GM23338 (cell line): ENCODE measurements at regions not wholly inside any gene's neighbourhood (a gene's known extent, or its start where the extent isn't known, plus 50 kb on each side); places are given as distances from the start of the nearest gene placed in this dataset.

Source experiments
- ATAC-seq: fragments of 200-7000 bp; cut with Tn5 transposase; 3 replicates; pipeline ENCODE4 v1.9.1; 2020
- DNase-seq: peaks from one replicate; pipeline ENCODE4 v3.0.0-alpha.2; 2015; ENCODE audit warnings: low spot score
- H2AFZ ChIP-seq: fragments of 200-600 bp; sonication (generic); 2 replicates; pipeline ENCODE4 v1.8.0; 2016; ENCODE audit warnings: antibody characterized with exemption, mild to moderate bottlenecking, moderate library complexity
- H3F3A ChIP-seq: fragments of 200-600 bp; sonication (generic); replicated peaks from 2 replicates; pipeline ENCODE4 v1.8.0; 2017; ENCODE audit warnings: antibody characterized with exemption, mixed run types, low read depth
- H3K27ac ChIP-seq: fragments of 200-600 bp; sonication (generic); 2 replicates; pipeline ENCODE4 v1.6.1; 2016; ENCODE audit warnings: low read depth
- H3K27me3 ChIP-seq: fragments of 200-600 bp; sonication (generic); 2 replicates; pipeline ENCODE4 v1.8.0; 2016; ENCODE audit warnings: mild to moderate bottlenecking, mixed run types, moderate library complexity; ENCODE audit not compliant: insufficient read depth
- H3K36me3 ChIP-seq: fragments of 200-600 bp; sonication (generic); 2 replicates; pipeline ENCODE4 v1.8.0; 2016; ENCODE audit warnings: mild to moderate bottlenecking; ENCODE audit not compliant: insufficient read depth
- H3K4me1 ChIP-seq: fragments of 200-600 bp; sonication (generic); 2 replicates; pipeline ENCODE4 v1.8.0; 2016; ENCODE audit warnings: mild to moderate bottlenecking, moderate library complexity; ENCODE audit not compliant: insufficient read depth
- H3K4me2 ChIP-seq: fragments of 200-600 bp; sonication (generic); 2 replicates; pipeline ENCODE4 v1.7.1; 2017; ENCODE audit warnings: mixed run types
- H3K4me3 ChIP-seq: fragments of 200-600 bp; sonication (generic); 2 replicates; pipeline ENCODE4 v1.6.1; 2016; ENCODE audit warnings: mixed run types
- H3K79me2 ChIP-seq: fragments of 200-600 bp; sonication (generic); replicated peaks from 2 replicates; pipeline ENCODE4 v1.8.0; 2017; ENCODE audit warnings: mild to moderate bottlenecking; ENCODE audit not compliant: insufficient read depth
- H3K9me2 ChIP-seq: fragments of 200-600 bp; sonication (generic); 2 replicates; pipeline ENCODE4 v1.8.0; 2017; ENCODE audit not compliant: insufficient read depth
- H4K20me1 ChIP-seq: fragments of 200-600 bp; sonication (generic); replicated peaks from 2 replicates; pipeline ENCODE4 v1.8.0; 2017; ENCODE audit warnings: mild to moderate bottlenecking; ENCODE audit not compliant: insufficient read depth
- H3K27ac Mint-ChIP-seq: 2 replicates; pipeline ENCODE4 v1.8.0; 2020; ENCODE audit warnings: inconsistent platforms, mild to moderate bottlenecking, moderate library complexity, mixed read lengths
- H3K27me3 Mint-ChIP-seq: 3 replicates; pipeline ENCODE4 v1.8.0; 2022; ENCODE audit warnings: low read depth, mild to moderate bottlenecking, moderate library complexity, mixed read lengths, inconsistent platforms; ENCODE audit not compliant: insufficient read depth, poor library complexity
- H3K36me3 Mint-ChIP-seq: 3 replicates; pipeline ENCODE4 v1.8.0; 2021; ENCODE audit warnings: low read depth, mild to moderate bottlenecking, inconsistent platforms, moderate library complexity, mixed read lengths
- H3K4me1 Mint-ChIP-seq: 3 replicates; pipeline ENCODE4 v1.8.0; 2020; ENCODE audit warnings: mild to moderate bottlenecking, inconsistent platforms, mixed read lengths
- H3K4me3 Mint-ChIP-seq: 3 replicates; pipeline ENCODE4 v1.8.0; 2021; ENCODE audit warnings: moderate library complexity, mild to moderate bottlenecking, inconsistent platforms, mixed read lengths
- H3K9me3 Mint-ChIP-seq: 3 replicates; pipeline ENCODE4 v1.8.0; 2020; ENCODE audit warnings: moderate library complexity, mild to moderate bottlenecking, inconsistent platforms, mixed read lengths
- CREB1 ChIP-seq: fragments of 250-450 bp; sonication (Bioruptor Pico); IDR thresholded peaks from 2 replicates; pipeline ENCODE4 v1.5.0; 2020; ENCODE audit warnings: low read depth, mild to moderate bottlenecking, moderate library complexity
- EZH2 ChIP-seq: fragments of 200-600 bp; sonication (generic); IDR thresholded peaks from one replicate; pipeline ENCODE4 v1.8.0; 2017; ENCODE audit warnings: antibody characterized with exemption, mild to moderate bottlenecking, low read depth; ENCODE audit not compliant: unreplicated experiment
- NANOG ChIP-seq: IDR thresholded peaks from 2 replicates; pipeline ENCODE4 v1.6.1; 2016; ENCODE audit warnings: antibody characterized with exemption, borderline replicate concordance
- POLR2AphosphoS5 ChIP-seq: IDR thresholded peaks from 2 replicates; pipeline ENCODE4 v1.6.1; 2016; ENCODE audit warnings: antibody characterized with exemption, low read depth
- ZNF114 ChIP-seq: fragments of 250-450 bp; sonication (Bioruptor Pico); IDR thresholded peaks from 2 replicates; pipeline ENCODE4 v1.5.0; 2020; ENCODE audit warnings: mild to moderate bottlenecking, moderate library complexity
- ZNF331 ChIP-seq: fragments of 250-450 bp; sonication (Bioruptor Pico); IDR thresholded peaks from 2 replicates; pipeline ENCODE4 v1.5.0; 2020; ENCODE audit warnings: low read depth, mild to moderate bottlenecking, moderate library complexity
- TF ChIP-seq, protein P1 (sequence below), 2 experiments: fragments of 200-600 bp in 1 of 2; sonication (generic) in 1 of 2; conservative IDR thresholded peaks; 2 replicates each; pipeline versions ENCODE4 v1.5.1 to v1.6.1; 2016 to 2017; ENCODE audit warnings: antibody characterized with exemption in 2 of 2, low read depth in 2 of 2, mild to moderate bottlenecking in 2 of 2, moderate library complexity in 1 of 2
- TF ChIP-seq, protein P2 (sequence below): IDR thresholded peaks from 2 replicates; pipeline ENCODE4 v1.6.1; 2016; ENCODE audit warnings: antibody characterized with exemption
- TF ChIP-seq, protein P3 (sequence below): fragments of 250-450 bp; sonication (Bioruptor Pico); IDR thresholded peaks from 2 replicates; pipeline ENCODE4 v1.5.0; 2020; ENCODE audit warnings: mild to moderate bottlenecking, moderate library complexity

DNA sequence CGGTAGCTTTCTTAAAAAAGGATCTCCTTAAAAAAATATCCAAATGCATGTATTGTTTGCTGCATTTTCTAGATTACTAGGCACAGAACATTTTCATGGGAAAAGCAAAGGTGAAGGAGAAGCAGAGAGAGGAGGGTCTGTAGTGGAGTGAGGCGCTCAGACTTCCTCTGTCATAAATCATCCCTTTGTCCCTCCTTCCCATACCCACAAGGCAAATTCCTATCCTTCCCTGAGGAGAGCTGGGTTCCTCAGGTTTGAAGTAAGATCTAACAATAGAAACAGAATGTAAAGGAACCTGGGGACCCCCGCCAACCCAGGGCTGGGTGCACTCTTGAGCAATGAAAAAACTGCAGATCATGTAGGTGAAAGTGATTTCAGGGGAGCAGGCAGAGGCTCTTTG is 149.2 kb upstream of the ANKH start:
- no peak overlapping the region for H3K4me3 Mint-ChIP-seq
- Histone ChIP-seq H3K4me1 (no peaks in the 10 kb centered on the region), H3K27me3 (no peaks in the 10 kb centered on the region), H3K27ac (no peak overlapping the region), H4K20me1 (no peaks in the 10 kb centered on the region), H3K79me2 (no peaks in the 10 kb centered on the region), H3K4me3 (no peak overlapping the region), H3K36me3 (no peaks in the 10 kb centered on the region), H3K4me2 (no peak overlapping the region), H3F3A (no peaks in the 10 kb centered on the region), H3K9me2 (no peaks in the 10 kb centered on the region), H2AFZ (peak overlapping the region; percentile 86; the same call in 1 of the 2 replicates)
- H3K27ac Mint-ChIP-seq, result no peak overlapping the region
- H3K4me1 Mint-ChIP-seq, result peaks cover under 1% of the 10 kb centered on the region; the same call in 2 of the 3 replicates
- DNase-seq (no peak), ATAC-seq (no peak)
- TF ChIP-seq, protein P1, sequence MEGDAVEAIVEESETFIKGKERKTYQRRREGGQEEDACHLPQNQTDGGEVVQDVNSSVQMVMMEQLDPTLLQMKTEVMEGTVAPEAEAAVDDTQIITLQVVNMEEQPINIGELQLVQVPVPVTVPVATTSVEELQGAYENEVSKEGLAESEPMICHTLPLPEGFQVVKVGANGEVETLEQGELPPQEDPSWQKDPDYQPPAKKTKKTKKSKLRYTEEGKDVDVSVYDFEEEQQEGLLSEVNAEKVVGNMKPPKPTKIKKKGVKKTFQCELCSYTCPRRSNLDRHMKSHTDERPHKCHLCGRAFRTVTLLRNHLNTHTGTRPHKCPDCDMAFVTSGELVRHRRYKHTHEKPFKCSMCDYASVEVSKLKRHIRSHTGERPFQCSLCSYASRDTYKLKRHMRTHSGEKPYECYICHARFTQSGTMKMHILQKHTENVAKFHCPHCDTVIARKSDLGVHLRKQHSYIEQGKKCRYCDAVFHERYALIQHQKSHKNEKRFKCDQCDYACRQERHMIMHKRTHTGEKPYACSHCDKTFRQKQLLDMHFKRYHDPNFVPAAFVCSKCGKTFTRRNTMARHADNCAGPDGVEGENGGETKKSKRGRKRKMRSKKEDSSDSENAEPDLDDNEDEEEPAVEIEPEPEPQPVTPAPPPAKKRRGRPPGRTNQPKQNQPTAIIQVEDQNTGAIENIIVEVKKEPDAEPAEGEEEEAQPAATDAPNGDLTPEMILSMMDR (conservative IDR thresholded peaks at IDR 0.05; ENCODE audit: low read depth in 2 of 2), result no peak
- TF ChIP-seq, protein P2, sequence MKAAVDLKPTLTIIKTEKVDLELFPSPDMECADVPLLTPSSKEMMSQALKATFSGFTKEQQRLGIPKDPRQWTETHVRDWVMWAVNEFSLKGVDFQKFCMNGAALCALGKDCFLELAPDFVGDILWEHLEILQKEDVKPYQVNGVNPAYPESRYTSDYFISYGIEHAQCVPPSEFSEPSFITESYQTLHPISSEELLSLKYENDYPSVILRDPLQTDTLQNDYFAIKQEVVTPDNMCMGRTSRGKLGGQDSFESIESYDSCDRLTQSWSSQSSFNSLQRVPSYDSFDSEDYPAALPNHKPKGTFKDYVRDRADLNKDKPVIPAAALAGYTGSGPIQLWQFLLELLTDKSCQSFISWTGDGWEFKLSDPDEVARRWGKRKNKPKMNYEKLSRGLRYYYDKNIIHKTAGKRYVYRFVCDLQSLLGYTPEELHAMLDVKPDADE, result no peak
- TF ChIP-seq ZNF114 (CRISPR knock-in tag), result no peak
- peaks cover 7% of the 10 kb centered on the region for H3K36me3 Mint-ChIP-seq
- H3K9me3 Mint-ChIP-seq, result peaks cover 7% of the 10 kb centered on the region; the same call in 2 of the 3 replicates
- peaks cover 12% of the 10 kb centered on the region for H3K27me3 Mint-ChIP-seq

DNA sequence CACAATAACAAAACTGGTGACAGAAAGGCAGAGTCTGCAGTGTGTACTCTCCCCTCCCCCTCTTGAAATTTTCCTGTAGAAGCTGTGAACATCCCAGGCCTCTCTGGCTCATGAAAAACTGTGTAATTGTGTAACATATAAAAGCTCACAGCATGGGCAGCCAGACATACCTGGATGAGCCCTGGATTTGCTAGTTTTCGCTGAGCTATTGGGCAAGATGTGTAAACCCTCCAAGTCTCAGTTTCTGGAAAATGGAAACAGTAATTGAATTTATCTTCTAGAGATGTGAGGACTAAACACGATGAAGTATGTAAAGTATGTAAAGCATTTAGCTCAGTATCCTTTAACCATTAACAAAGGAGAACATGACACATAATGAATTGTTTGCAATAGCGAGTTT is 143.2 kb upstream of the ANKH start:
- no peak overlapping the region; the same call in 1 of the 2 replicates for H3K4me2 ChIP-seq
- DNase-seq (no peak), ATAC-seq (no peak)
- no peak overlapping the region for H3K4me3 ChIP-seq
- no peak overlapping the region for H3K27ac ChIP-seq
- H3K9me3 Mint-ChIP-seq, result peaks cover 7% of the 10 kb centered on the region; the same call in 2 of the 3 replicates
- H3K36me3 ChIP-seq, result no peaks in the 10 kb centered on the region
- H3K9me2 ChIP-seq, result no peaks in the 10 kb centered on the region
- no peaks in the 10 kb centered on the region for H4K20me1 ChIP-seq
- H3K79me2 ChIP-seq, result no peaks in the 10 kb centered on the region
- no peaks in the 10 kb centered on the region for H3K27me3 ChIP-seq
- peaks cover 2% of the 10 kb centered on the region for H3K27me3 Mint-ChIP-seq
- no peaks in the 10 kb centered on the region for H3F3A ChIP-seq
- H3K4me3 Mint-ChIP-seq, result no peak overlapping the region
- no peak overlapping the region for H2AFZ ChIP-seq
- no peaks in the 10 kb centered on the region; the same call in 2 of the 3 replicates for H3K4me1 Mint-ChIP-seq
- no peaks in the 10 kb centered on the region for H3K4me1 ChIP-seq
- no peak overlapping the region for H3K27ac Mint-ChIP-seq
- H3K36me3 Mint-ChIP-seq, result peaks cover 7% of the 10 kb centered on the region
- TF ChIP-seq, protein P3, sequence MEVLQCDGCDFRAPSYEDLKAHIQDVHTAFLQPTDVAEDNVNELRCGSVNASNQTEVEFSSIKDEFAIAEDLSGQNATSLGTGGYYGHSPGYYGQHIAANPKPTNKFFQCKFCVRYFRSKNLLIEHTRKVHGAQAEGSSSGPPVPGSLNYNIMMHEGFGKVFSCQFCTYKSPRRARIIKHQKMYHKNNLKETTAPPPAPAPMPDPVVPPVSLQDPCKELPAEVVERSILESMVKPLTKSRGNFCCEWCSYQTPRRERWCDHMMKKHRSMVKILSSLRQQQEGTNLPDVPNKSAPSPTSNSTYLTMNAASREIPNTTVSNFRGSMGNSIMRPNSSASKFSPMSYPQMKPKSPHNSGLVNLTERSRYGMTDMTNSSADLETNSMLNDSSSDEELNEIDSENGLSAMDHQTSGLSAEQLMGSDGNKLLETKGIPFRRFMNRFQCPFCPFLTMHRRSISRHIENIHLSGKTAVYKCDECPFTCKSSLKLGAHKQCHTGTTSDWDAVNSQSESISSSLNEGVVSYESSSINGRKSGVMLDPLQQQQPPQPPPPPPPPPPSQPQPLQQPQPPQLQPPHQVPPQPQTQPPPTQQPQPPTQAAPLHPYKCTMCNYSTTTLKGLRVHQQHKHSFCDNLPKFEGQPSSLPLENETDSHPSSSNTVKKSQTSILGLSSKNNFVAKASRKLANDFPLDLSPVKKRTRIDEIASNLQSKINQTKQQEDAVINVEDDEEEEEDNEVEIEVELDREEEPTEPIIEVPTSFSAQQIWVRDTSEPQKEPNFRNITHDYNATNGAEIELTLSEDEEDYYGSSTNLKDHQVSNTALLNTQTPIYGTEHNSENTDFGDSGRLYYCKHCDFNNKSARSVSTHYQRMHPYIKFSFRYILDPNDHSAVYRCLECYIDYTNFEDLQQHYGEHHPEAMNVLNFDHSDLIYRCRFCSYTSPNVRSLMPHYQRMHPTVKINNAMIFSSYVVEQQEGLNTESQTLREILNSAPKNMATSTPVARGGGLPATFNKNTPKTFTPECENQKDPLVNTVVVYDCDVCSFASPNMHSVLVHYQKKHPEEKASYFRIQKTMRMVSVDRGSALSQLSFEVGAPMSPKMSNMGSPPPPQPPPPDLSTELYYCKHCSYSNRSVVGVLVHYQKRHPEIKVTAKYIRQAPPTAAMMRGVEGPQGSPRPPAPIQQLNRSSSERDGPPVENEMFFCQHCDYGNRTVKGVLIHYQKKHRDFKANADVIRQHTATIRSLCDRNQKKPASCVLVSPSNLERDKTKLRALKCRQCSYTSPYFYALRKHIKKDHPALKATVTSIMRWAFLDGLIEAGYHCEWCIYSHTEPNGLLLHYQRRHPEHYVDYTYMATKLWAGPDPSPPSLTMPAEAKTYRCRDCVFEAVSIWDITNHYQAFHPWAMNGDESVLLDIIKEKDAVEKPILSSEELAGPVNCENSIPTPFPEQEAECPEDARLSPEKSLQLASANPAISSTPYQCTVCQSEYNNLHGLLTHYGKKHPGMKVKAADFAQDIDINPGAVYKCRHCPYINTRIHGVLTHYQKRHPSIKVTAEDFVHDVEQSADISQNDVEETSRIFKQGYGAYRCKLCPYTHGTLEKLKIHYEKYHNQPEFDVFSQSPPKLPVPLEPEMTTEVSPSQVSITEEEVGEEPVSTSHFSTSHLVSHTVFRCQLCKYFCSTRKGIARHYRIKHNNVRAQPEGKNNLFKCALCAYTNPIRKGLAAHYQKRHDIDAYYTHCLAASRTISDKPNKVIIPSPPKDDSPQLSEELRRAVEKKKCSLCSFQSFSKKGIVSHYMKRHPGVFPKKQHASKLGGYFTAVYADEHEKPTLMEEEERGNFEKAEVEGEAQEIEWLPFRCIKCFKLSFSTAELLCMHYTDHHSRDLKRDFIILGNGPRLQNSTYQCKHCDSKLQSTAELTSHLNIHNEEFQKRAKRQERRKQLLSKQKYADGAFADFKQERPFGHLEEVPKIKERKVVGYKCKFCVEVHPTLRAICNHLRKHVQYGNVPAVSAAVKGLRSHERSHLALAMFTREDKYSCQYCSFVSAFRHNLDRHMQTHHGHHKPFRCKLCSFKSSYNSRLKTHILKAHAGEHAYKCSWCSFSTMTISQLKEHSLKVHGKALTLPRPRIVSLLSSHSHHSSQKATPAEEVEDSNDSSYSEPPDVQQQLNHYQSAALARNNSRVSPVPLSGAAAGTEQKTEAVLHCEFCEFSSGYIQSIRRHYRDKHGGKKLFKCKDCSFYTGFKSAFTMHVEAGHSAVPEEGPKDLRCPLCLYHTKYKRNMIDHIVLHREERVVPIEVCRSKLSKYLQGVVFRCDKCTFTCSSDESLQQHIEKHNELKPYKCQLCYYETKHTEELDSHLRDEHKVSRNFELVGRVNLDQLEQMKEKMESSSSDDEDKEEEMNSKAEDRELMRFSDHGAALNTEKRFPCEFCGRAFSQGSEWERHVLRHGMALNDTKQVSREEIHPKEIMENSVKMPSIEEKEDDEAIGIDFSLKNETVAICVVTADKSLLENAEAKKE, result no peak
- no peak for TF ChIP-seq ZNF114 (CRISPR knock-in tag)
- TF ChIP-seq, protein P1 (conservative IDR thresholded peaks at IDR 0.05; ENCODE audit: low read depth in 2 of 2), result no peak
- TF ChIP-seq CREB1 (CRISPR knock-in tag), result no peak
- no peak for TF ChIP-seq EZH2
- TF ChIP-seq POLR2AphosphoS5, result no peak
- TF ChIP-seq ZNF331, result no peak
- TF ChIP-seq NANOG, result no peak
